Stimulated activated CD4-positive, alpha-beta T cell treated with anti-CD3 and anti-CD28 coated beads, TNF-alpha, amount 100 ng/mL, for 48 hours (primary cell): ENCODE measurements at regions not wholly inside any gene's neighbourhood (a gene's known extent, or its start where the extent isn't known, plus 50 kb on each side); places are given as distances from the start of the nearest gene placed in this dataset.

Experiments
- DNase-seq, 3 donors: peaks; one replicate each; pipeline ENCODE4 v3.0.0-alpha.2; 2020; ENCODE audit warnings: low read depth in 3 of 3

DNA sequence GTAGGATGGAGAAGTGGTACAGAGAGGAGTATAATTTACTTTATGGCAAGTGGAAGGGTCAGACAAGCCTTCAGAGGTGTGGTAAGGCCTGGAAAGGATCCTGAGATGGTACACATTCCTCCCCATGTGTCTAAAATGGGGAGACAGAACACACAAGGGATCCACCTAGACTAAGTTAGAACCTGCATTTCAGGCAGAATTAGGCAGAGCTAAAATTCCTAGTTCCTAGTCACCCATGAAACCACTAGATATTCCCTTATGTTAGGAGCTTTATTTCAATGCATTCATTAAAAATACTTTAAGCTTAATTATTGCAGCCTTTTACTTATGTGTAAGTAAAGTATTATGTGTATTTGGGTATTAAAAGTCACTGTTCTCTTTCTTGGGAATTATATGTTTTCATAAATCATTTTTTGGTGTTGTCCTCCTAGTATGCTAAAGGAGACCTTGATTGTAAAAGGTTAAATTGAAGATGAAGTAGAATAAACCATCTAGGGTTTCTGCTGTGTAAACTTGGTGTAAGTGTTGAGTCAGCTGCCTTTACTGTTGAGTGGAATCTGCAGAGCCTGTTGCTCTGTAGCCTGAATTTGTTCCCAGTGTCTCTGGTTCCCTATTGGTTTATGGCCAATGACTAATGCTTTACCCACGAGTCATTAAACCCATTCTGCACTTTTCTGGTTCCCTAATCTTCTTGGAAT, 423.2 kb downstream of the ATP23 start:
- no peak for DNase-seq

DNA sequence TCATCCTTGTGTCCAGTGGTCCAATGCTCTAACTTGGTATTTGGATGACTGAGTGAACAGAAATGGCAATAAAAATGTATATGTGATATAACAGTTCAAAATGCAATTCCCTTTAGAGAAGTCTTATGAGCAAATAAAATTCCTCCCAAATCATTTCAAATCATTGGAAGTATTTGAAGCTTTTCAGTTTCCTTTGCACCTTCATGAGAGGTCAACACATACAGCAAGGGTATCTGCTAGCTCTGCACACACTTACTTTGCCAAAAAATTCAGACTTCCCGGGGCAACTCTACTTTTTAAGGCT, 423.7 kb downstream of the ATP23 start:
- DNase-seq = no peak

DNA sequence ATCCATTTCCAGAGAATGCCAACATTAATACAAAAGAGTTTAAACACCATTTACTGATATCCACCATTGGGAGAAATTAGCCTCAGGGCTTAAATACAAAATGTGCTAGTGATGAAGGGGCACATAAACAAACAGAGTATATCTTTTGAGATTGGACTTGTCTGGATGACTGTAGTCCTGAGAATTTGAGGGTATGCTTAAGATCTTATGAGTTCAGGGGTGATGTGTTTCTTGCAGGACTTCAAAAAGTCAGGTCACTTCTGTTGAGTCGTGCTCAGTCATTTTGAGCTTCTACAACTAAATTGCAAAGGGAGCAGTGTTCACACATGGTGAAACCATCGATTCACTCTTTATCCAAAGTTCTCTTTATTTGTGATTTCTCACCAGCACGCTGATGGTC, 425.7 kb downstream of the ATP23 start:
- DNase-seq = no peak

DNA sequence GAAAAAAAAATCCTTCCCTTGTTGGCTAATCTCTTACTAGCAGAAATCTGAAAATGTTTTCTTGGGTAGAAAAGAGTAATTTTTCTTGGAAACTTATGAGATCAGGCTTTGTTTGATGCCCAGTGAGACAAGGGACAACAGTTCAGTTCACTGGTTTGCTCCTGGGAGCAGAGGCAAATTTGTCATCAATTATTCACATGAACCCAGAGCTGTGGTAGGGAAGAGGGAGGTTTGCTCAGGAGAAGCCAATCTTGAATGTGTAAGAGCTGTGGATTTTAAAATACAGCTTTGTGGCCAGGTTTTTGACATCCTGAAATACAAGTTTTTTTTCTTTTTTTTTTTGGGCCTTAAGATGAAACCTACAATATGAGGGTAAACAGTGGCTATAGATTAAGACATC, 426.6 kb downstream of the ATP23 start:
- no peak for DNase-seq

DNA sequence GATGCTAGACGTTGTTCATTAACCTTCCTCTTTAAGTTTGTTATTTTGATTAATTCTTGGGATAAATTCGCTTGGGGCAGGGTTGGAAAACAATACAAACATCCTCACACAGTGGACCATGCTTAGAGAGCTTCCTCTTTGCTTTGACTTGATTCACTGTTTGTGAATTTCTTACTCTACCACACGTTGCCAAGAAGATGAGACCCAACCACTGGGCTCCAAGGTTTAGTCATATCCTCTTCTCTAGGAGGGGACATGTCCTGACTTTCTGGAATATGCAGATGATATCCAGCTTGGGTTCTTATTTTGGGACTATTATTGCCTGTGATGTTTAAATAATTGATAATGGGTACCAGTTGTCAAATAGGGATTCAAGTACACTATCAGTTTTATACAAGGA, 428.2 kb downstream of the ATP23 start:
- DNase-seq = no peak

DNA sequence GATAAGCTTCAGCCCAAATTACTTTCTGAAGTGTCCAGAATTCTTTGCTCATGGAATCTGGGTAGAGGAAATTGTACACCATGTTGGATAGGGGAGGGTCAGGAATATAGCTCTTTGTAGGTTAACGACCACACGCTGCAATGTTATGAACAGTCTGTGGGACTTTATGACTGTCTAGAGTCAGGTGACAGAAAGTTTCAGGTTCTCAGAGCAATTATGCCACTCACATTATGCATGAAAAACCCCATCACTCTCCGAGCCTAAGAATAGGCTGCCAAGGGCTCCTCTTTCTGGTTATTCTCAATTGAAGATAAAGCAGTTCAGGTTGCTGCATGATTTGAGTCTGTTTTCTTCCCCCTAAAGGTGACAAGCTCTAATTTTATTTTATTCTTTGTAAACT, 430.9 kb downstream of the ATP23 start:
- no peak for DNase-seq

DNA sequence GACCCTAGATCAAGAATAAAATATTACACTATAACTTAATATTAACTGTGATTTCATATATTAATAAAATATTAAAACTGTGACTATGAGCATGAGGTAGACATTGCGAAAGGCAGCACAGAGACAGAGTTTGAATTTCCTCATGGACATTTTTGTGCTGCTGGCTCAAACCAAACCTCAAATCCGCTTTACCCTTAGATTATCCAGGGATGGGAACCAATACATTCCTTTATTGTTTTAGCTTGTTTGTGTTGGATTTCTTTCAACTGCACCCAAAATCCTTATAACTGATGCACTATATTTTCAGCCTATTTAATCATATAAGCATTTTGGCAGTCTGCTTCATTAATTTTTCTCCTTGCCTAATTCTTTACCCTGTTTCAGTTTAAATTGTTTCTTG, 436.7 kb downstream of the ATP23 start:
- DNase-seq = no peak

DNA sequence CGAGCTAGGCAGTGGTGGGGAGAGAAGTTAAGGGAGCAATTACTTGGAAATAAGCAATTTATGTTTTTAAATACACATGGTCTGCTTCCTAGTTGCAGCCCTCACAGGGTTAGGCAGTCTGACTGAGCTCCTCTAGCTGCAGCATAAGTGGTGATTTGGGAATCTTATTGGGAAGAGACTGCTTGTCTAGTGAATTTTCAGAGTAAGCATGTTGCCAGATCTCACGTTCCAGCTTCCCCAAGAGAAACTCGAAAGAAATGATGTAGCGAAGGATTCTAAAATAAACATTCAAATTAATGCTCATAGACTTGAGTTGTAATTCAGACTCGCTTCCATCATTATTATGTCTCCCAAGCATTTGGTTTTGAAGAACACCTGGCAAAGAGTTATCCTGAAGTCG, 440.2 kb downstream of the ATP23 start:
- no peak for DNase-seq

DNA sequence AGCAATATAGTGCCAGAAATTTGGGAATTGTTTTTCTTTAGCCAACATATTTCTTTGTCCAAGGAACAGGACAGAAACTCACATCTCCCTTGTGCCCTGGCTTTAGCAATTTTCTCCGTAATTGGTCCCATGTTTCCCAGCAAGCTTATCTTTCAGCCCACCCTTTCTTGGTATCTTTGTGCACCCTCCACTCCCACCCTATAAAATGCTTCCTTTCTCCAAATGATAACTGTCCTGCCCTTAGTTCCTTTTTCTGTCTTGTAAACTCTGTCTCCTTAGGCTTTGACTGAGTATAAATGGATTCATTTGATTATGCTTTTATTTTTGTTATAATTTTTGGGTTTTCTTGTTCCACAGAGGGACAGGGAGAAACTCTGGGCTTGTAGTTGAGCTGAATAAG, 442.8 kb downstream of the ATP23 start:
- no peak for DNase-seq

DNA sequence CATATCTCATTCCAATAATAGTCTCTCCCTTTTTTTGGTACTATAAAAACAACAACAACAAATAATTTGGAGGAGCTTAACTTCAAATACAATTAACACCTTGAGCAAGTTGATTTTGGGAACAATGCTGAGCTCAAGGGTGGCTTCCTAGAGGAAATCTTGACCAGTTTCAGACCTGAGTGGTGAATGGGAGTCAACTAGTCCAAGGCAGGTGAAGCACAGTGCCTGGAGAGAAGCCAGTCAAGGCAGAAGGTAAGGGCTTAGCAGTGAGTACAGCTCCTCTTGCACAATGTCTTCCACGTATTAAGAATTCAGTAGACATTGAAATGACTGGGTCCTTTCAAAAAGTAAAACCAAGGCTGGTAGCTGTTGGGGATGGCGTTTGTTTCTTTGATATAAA, 444.8 kb downstream of the ATP23 start:
- no peak for DNase-seq

DNA sequence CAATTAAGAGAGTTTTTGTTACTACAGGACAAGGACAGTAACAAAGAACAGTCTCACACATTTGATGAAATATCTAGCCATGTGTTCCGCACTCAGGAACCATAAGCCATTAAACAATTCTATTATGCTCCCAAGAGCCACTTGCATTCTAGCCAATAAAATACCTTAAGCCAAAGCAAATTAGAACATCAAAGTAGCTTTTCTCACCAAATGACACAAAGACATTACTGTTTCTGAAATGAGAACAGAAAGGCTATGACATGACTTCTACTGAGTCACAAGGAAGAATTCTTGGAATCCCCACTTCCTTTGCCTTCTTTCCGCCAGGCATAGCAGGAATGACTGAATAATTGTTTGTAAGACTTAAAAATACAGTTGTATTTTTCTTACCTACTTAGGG, 445.8 kb downstream of the ATP23 start:
- DNase-seq = no peak

DNA sequence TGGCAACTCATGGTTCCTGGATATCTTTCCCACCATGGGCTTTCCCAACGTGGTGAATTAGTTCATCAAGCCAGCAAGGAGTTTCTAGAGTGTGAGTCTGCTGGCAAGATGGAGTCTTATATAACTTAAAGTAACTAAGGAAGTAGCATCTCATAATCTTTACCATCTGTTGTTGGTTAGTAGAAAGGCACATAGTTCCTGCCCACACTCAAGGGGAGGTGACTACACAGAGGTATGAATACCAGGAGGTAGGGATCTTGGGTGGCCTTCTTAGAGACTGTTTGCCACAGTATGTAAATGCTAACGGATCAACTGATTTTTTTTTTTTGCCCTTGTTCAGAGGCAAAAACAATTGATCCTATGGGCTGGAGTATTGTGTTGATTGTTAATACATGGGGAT, 446.9 kb downstream of the ATP23 start:
- DNase-seq = no peak

DNA sequence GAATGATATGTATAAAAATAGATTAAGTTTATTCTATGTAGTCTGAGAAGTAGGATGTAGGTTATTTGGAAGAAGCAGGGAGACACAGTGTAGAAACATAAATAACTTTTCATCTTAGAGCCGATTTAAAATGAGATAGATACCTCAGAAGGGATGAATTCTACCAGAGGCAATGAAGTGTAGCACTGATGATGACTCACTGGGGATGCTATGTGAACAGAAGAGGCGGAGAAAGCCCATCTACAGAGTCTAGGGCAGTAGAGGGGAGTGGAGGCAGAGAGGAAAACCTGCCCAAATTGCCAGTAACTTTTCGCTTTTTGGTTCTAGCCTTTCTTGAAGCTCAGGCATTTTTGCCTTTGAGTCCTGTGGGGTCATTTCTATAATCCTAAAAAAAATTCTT, 451.8 kb downstream of the ATP23 start:
- no peak for DNase-seq

DNA sequence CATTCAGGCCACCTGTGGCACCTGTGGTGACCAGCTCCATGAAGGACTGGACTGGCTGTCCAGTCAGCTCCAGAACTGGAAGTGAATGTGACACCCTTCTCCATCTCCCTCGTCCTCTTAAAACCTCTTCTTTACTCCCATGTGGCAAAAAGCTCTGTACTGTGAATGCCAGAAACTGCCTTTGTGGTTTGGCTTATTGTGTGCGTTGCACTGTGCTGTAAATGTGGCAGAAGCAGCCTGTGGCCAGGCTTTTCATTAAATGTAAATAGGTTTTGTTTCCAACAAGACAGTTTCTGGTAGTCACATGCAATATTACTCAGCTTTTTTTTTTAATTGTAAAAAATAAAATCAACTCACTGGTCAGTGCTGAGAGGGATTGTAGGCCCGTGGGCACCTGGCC, 453.7 kb downstream of the ATP23 start:
- no peak for DNase-seq

DNA sequence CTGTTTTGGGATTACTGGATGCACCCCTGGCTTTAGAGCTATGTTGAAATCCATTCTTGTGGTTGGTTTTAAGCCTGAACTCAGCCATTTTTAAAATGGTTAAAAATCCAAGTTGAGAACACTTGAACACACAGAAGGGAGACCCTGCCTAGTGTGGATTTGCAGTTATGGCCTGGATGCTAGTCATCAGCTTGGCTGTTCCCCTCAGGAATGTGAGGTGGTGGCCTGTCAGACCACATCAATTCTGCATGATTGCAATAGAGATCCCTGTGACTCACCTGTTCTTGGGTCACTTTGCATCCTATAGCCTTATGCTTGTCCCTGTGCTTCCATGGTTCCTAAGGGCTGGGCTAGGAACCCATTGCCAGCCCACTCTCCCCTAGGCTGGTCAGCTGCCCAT, 454.1 kb downstream of the ATP23 start:
- DNase-seq = no peak

DNA sequence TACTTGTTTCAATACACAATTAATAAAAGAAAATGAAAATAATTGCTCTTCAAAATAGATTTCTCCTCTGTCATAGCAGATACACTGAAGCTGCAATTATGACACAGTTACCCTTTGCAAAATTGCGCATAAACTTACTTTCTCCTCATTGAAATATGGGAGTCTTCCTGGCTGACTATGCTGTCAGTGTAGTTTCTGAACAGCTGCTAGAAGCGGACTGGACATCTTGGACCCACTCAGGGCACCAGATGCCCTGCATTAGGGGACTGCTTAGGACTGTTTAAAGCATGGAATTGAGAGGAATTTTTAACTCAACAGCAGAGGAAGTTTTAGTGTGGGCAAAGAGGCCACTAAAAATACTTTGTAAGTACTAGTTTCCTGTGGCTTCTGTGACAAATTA, 454.9 kb downstream of the ATP23 start:
- DNase-seq = no peak

DNA sequence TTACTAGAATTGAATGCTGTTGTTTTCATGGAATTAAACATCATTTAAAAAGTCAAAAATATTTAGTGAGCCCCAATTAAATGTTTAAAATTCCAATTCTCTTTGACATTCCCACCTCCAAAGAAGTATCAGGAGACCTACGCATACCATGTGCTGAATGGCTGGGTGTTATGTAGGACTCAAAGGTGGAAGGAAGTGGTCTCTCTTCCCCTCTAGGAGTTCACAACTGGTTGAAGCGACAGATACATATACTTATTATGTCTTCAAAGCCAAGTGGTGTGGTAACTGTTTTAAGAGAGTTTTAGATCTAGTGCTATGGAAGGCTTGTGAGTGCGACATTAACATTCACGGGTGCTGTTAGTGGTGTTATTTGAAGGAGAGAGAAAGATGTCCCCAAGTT, 464.0 kb downstream of the ATP23 start:
- DNase-seq = no peak

DNA sequence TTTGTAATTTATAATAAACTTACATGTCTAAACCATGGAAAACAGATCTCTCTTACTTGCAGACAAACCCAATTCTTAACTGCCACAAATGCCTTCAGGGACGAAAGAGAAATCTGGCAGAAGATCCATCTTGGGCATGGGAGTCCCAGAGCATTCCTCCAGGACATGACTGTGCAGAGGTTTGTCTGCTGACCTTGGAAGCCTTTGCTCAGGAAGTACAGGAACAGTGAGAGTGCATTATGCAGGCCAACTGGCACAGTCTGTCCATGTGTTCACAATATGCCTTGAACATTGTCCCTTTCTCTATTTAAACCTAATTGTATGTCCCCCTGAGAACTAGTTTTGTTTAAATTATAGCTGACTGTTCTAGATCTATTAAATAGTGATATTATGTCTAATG, 467.1 kb downstream of the ATP23 start:
- DNase-seq = no peak

DNA sequence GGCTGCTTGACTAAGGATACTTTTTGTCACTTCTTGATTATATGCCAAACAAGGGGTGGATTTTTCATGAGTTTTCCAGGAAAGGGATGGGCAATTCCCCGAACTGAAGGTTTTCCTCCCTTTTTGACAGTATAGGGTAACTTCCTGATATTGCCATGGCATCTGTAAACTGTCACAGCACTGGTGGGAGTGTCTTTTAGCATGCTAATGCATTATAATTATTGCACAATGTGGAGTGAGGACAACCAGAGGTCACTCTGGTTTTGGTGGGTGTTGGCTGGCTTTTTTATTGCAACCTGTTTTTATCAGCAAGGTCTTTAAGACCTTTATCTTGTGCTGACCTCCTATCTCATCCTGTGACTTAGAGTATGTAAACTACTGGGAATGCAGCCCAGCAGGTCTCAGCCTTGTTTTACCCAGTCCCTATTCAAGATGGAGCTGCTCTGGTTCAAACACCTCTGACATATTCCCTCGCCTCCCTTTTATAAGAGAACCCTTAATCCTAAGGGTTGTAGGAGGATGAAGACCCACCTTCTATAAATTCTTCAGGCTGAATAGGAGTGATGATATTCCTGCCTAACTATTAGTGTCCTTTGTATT, 471.2 kb downstream of the ATP23 start:
- no peak for DNase-seq

DNA sequence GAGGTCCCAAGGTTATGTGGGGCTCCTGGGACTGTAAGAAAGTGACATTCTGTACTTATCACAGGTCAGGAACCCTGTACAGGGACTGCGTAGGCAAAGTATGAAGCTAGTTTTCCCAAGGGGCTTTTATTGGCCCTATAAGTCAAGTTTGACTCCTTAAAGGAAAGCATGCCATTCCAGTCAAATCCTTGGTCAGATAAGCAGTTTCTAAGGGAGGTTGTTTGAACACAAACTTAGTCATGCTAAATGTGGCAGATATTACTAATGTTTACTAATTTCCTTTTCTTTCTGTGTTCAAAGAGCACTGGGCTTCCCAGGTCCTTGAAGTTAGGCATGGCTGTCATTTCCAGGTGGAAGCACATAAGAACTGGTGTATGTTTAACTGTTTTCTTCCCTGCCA, 472.4 kb downstream of the ATP23 start:
- no peak for DNase-seq

DNA sequence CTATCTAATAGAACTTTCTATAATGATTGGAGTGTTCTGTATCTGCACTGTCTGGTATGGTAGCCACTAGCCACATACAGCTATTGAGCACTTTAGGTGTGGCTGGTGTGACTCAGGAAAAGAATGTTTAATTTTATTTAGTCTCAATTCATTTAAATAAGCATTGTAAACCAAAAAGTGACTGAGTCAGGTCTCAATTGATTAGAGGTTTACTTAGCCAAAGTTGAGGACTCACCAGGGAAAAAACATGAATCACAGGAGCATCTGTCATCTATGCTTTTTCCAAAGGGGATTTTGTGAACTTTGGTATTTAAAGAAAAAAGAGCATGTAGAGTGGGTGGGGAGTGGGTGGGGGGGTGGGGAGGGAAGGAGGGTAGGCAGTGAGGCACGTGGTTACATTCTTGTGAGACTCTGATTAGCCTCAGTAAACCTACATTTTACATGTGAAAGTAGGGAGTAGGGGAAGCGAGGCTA, 473.1 kb downstream of the ATP23 start:
- no peak for DNase-seq

DNA sequence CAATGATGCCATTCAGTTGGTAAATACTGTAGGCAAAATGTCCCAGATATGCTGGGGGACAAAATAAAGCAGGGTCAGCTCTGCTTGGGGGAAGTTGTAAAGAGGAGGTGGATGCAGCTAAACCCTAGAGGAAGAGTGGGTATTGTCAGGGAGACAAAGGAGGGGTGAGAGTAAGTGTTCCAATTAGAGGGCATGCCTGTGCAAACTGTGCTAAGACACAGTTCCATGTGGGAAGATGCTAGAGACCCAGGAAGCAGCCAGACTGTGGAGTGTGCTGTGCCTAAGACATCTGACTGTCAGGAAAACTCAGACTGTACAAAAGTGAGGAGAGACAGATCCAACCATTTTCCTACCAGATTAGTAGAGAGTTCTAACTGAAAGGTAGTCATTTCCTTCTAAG, 474.3 kb downstream of the ATP23 start:
- DNase-seq = no peak

DNA sequence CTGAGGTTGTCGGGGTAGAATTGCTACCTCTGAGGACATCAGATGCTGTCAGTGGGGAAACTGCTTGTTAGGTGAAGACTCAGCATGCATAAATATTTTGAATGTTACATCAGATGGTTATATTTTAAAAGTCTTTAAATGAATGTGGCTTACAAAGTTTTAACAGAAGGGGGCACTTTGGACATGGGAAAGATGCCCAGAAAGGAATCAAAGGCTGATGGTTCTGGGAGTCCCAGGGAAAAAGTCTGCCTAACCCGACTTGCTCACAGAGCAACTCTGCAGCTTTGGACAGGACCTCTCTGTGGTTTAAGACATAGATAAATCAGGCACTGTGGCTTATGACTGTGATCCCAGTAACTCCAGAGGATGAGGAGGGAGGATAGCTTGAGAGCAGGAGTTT, 474.9 kb downstream of the ATP23 start:
- no peak for DNase-seq

DNA sequence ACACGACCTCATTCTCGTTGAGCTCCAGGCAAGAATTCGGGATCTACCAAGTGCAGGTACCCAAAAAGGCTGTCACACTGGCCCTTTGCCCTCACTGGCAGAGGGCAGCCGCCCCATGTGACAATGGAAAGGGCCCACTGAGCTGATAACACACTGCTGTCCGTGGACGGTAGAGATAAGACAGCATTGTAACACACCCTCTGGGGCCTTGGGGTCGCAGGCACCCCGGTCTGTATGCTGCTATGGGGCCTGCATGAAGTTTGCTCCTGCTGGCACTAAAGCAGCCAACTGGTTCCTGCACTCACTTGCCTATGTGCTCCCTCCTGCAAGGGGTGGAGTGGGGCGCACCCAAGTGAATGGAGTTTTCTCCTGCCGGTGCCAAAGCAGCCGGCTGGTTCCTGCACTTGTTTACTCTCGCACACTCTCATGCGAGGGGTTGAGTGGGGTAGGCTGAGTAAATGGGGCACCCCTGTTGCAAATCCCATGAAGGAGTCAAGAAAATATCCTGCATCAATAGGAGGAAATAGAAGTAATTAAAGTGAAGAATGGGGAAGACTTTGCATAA, 477.9 kb downstream of the ATP23 start:
- no peak for DNase-seq
